ENCODE measurements at regions not wholly inside any gene's neighbourhood (a gene's known extent, or its start where the extent isn't known, plus 50 kb on each side); places are given as distances from the start of the nearest gene placed in this dataset.

DNA sequence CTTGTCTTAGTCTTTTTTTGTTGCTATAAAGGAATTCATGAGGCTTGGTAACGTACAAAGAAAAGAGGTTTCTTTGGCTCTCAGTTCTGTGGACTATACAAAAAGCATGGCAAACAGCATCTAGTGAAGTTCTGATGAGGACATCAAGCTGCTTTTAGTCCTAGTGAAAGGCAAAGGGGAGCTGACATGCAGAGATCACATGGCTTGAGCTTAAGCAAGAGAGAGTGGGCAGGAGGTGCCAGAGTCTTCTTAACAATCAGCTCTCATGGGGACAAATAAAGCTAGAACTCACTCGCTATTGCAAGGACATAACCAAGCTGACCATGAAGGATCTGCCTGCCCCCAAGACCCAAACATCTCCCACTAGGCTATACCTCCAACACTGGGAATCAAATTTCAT, 1063.1 kb downstream of the PCDH7 start:
- TF ChIP-seq REST (IDR thresholded peaks at IDR 0.05; ENCODE audit: insufficient read depth in 1 of 2, low read depth in 2 of 2, low read length in 1 of 2) (no peak), POLR2AphosphoS5 (IDR thresholded peaks at IDR 0.05; ENCODE audit: low read depth, low read length) (no peak), TCF7L2 (IDR thresholded peaks at IDR 0.05; ENCODE audit: low read depth, low read length) (no peak), SIN3A (IDR thresholded peaks at IDR 0.05; ENCODE audit: borderline replicate concordance, insufficient read depth, low read depth, low read length) (no peak), CTCF (IDR thresholded peaks at IDR 0.05) (no peak)
- intact Hi-C loops (cut with micrococcal nuclease; ENCODE audit: unreplicated experiment) (no loop called here), in situ Hi-C loops (cut with HindIII; ENCODE audit: low pct_unique_long_range_greater_than_20kb, low sequenced_read_pairs) (no loop called here)
- no TSS peak for BruUV-seq (replicated peaks)
- DNase-seq (ENCODE audit: low read depth, low spot score) (no peak), ATAC-seq (no peak)
- Histone ChIP-seq H3K27me3 (ENCODE audit: control insufficient read depth, insufficient read depth, low read length) (no peaks in the 10 kb centered on the region), H3K4me3 (ENCODE audit: low read depth in 2 of 2, low read length in 2 of 2) (no peak overlapping the region), H3K27ac (ENCODE audit: low read length) (no peak overlapping the region), H3K4me1 (ENCODE audit: control insufficient read depth, insufficient read depth, low read length) (no peaks in the 10 kb centered on the region), H3K36me3 (ENCODE audit: control insufficient read depth, insufficient read depth, low read length) (no peaks in the 10 kb centered on the region), H3K9me3 (ENCODE audit: control insufficient read depth, insufficient read depth, low read depth, low read length) (no peaks in the 10 kb centered on the region)
- ChIA-PET CTCF (no interaction called here), POLR2A (no interaction called here)

DNA sequence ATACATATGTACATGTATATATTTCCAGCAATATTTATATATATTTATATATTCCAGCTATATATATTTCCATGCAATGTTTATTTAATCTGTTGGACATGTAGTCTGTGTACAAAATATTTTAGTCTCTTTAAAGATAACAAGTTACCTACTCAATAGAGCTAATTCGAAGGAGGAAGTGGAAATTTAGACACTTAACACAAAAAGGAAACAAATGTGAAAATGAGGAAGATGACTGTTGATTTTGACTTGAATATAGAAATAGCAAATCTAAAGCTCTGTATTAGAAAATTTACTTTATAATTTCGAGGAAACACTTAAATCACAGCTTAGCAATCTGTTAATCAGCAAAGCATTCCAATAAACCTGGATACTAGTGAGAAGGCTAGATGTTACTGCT, 1064.4 kb downstream of the PCDH7 start:
- ATAC-seq, result no peak
- Histone ChIP-seq H3K36me3 (ENCODE audit: control insufficient read depth, insufficient read depth, low read length) (no peaks in the 10 kb centered on the region), H3K27ac (ENCODE audit: low read length) (no peak overlapping the region), H3K4me3 (ENCODE audit: low read depth in 2 of 2, low read length in 2 of 2) (no peak overlapping the region), H3K4me1 (ENCODE audit: control insufficient read depth, insufficient read depth, low read length) (no peaks in the 10 kb centered on the region), H3K9me3 (ENCODE audit: control insufficient read depth, insufficient read depth, low read depth, low read length) (no peaks in the 10 kb centered on the region), H3K27me3 (ENCODE audit: control insufficient read depth, insufficient read depth, low read length) (no peaks in the 10 kb centered on the region)
- no peak for TF ChIP-seq CTCF (IDR thresholded peaks at IDR 0.05)
- no peak for TF ChIP-seq POLR2AphosphoS5 (IDR thresholded peaks at IDR 0.05; ENCODE audit: low read depth, low read length)
- no peak for TF ChIP-seq SIN3A (IDR thresholded peaks at IDR 0.05; ENCODE audit: borderline replicate concordance, insufficient read depth, low read depth, low read length)
- no peak for TF ChIP-seq REST (IDR thresholded peaks at IDR 0.05; ENCODE audit: insufficient read depth in 1 of 2, low read depth in 2 of 2, low read length in 1 of 2)
- no peak for TF ChIP-seq TCF7L2 (IDR thresholded peaks at IDR 0.05; ENCODE audit: low read depth, low read length)
- DNase-seq (ENCODE audit: low read depth, low spot score), result no peak
- intact Hi-C loops (cut with micrococcal nuclease; ENCODE audit: unreplicated experiment) (no loop called here), in situ Hi-C loops (cut with HindIII; ENCODE audit: low pct_unique_long_range_greater_than_20kb, low sequenced_read_pairs) (no loop called here)
- BruUV-seq (replicated peaks), result no TSS peak
- ChIA-PET POLR2A (no interaction called here), CTCF (no interaction called here)

Measured in Panc1 (cell line).